Prostate gland (tissue), 2 donors: ENCODE measurements at regions not wholly inside any gene's neighbourhood (a gene's known extent, or its start where the extent isn't known, plus 50 kb on each side); places are given as distances from the start of the nearest gene placed in this dataset.

ENCODE experiments used
- CTCF ChIP-seq, 4 experiments: fragments of 200-600 bp in 2 of 4; fragments of 450-650 bp in 2 of 4; sonication (generic) in 2 of 4; IDR thresholded peaks; 1 replicate in 3 of 4; 2 replicates in 1 of 4; pipeline ENCODE4 v1.5.1; 2016 to 2019; ENCODE audit warnings: antibody characterized with exemption in 4 of 4, mild to moderate bottlenecking in 2 of 4, moderate library complexity in 2 of 4
- POLR2A ChIP-seq: fragments of 450-650 bp; IDR thresholded peaks from one replicate; pipeline ENCODE4 v1.6.1; 2016; ENCODE audit warnings: antibody characterized with exemption, mild to moderate bottlenecking
- POLR2AphosphoS5 ChIP-seq: sonication (generic); formaldehyde crosslinking; IDR thresholded peaks from one replicate; pipeline ENCODE4 v1.6.1; 2017; ENCODE audit warnings: antibody characterized with exemption

GRCh38 chr6:8982668-8983067 lies 547.3 kb upstream of the SLC35B3 start:
- TF ChIP-seq POLR2A (no peak), CTCF (IDR thresholded peaks at IDR 0.05) (no peak), POLR2AphosphoS5 (no peak)
